HG02981 (cell line): ENCODE measurements at regions not wholly inside any gene's neighbourhood (a gene's known extent, or its start where the extent isn't known, plus 50 kb on each side); places are given as distances from the start of the nearest gene placed in this dataset.
"Not testable (repeated sequence)": the region's sequence is repeated elsewhere in the genome, so short reads cannot be mapped to it uniquely, and the experiment has no call there.

Experiments used
- ATAC-seq: cut with Tn5 transposase; IDR thresholded peaks from one replicate; pipeline ENCODE4 v1.9.1; 2021; ENCODE audit warnings: mild to moderate bottlenecking, moderate library complexity; ENCODE audit not compliant: unreplicated experiment

- ATAC-seq: no peak
Measured at GRCh38 chr6:90677440-90677839, 90.6 kb upstream of the MAP3K7 start.

GRCh38 chr6:90676516-90677300, 89.8 kb upstream of the MAP3K7 start:
- no peak for ATAC-seq

GRCh38 chr6:90675107-90675506, 88.2 kb upstream of the MAP3K7 start:
- ATAC-seq: not testable (repeated sequence)

- ATAC-seq: not testable (repeated sequence)
Measured at GRCh38 chr6:90674077-90674476, 87.2 kb upstream of the MAP3K7 start.

GRCh38 chr6:90669846-90670245, 83.0 kb upstream of the MAP3K7 start:
- no peak for ATAC-seq

GRCh38 chr6:90669420-90669819, 82.5 kb upstream of the MAP3K7 start:
- ATAC-seq: no peak

GRCh38 chr6:90668141-90668540, 81.3 kb upstream of the MAP3K7 start:
- ATAC-seq: no peak

- ATAC-seq: no peak
Measured at GRCh38 chr6:90663873-90664272, 77.0 kb upstream of the MAP3K7 start.

GRCh38 chr6:90663106-90663505, 76.2 kb upstream of the MAP3K7 start:
- no peak for ATAC-seq

GRCh38 chr6:90660931-90661330, 74.1 kb upstream of the MAP3K7 start:
- ATAC-seq: no peak

- ATAC-seq: no peak
Measured at GRCh38 chr6:90658497-90658896, 71.6 kb upstream of the MAP3K7 start.

GRCh38 chr6:90656325-90656724, 69.5 kb upstream of the MAP3K7 start:
- ATAC-seq: no peak

- ATAC-seq: no peak
Measured at GRCh38 chr6:90654806-90655205, 67.9 kb upstream of the MAP3K7 start.

- no peak for ATAC-seq
Measured at GRCh38 chr6:90654166-90654565, 67.3 kb upstream of the MAP3K7 start.

GRCh38 chr6:90653750-90654149, 66.9 kb upstream of the MAP3K7 start:
- no peak for ATAC-seq

- ATAC-seq: no peak
Measured at GRCh38 chr6:90650041-90650940, 63.4 kb upstream of the MAP3K7 start.

GRCh38 chr6:90648873-90649272, 62.0 kb upstream of the MAP3K7 start:
- ATAC-seq: no peak

- no peak for ATAC-seq
Measured at GRCh38 chr6:90646940-90647339, 60.1 kb upstream of the MAP3K7 start.

- no peak for ATAC-seq
Measured at GRCh38 chr6:90645634-90646033, 58.8 kb upstream of the MAP3K7 start.

- no peak for ATAC-seq
Measured at GRCh38 chr6:90644492-90644891, 57.6 kb upstream of the MAP3K7 start.

- no peak for ATAC-seq
Measured at GRCh38 chr6:90643381-90643780, 56.5 kb upstream of the MAP3K7 start.

GRCh38 chr6:90637320-90637719, 50.4 kb upstream of the MAP3K7 start:
- no peak for ATAC-seq
